ENCODE measurements at regions not wholly inside any gene's neighbourhood (a gene's known extent, or its start where the extent isn't known, plus 50 kb on each side); places are given as distances from the start of the nearest gene placed in this dataset.

GRCh38 chr15:95086531-95087252 lies 855.3 kb downstream of the MCTP2 start:
- TF ChIP-seq CTCF (IDR thresholded peaks at IDR 0.05; ENCODE audit: low read depth, low read length): no peak
- TF ChIP-seq EZH2phosphoT487 (IDR thresholded peaks at IDR 0.05; ENCODE audit: low read depth): no peak

All from OCI-LY3 (cell line).